Thyroid gland (tissue), 4 donors: ENCODE measurements at regions not wholly inside any gene's neighbourhood (a gene's known extent, or its start where the extent isn't known, plus 50 kb on each side); places are given as distances from the start of the nearest gene placed in this dataset.

Source experiments
- DNase-seq, 2 donors: peaks; one replicate each; pipeline ENCODE4 v3.0.0-alpha.2; 2019
- H3K27ac ChIP-seq, 3 donors: fragments of 200-600 bp; sonication (generic); 1 replicate in 2 of 3; 2 replicates in 1 of 3; pipeline ENCODE4 v1.5.1; 2016 to 2019; ENCODE audit warnings: mild to moderate bottlenecking in 1 of 3, moderate library complexity in 1 of 3
- H3K27me3 ChIP-seq: fragments of 200-600 bp; sonication (generic); one replicate; pipeline ENCODE4 v1.5.1; 2019
- H3K36me3 ChIP-seq, 2 donors: fragments of 200-600 bp; sonication (generic); one replicate each; pipeline ENCODE4 v1.5.1; 2016 to 2019
- H3K4me1 ChIP-seq, 2 donors: fragments of 200-600 bp; sonication (generic); one replicate each; pipeline ENCODE4 v1.5.1; 2017 to 2019
- H3K4me3 ChIP-seq, 3 donors: fragments of 200-600 bp; sonication (generic); replicated peaks in 1 of 3; 1 replicate in 2 of 3; 2 replicates in 1 of 3; pipeline ENCODE4 v1.5.1; 2016; ENCODE audit warnings: mild to moderate bottlenecking in 1 of 3
- H3K9me3 ChIP-seq: fragments of 200-600 bp; sonication (generic); one replicate; pipeline ENCODE4 v1.5.1; 2017
- CTCF ChIP-seq, 6 experiments: fragments of 200-600 bp in 3 of 6; fragments of 450-650 bp in 3 of 6; sonication (generic) in 3 of 6; IDR thresholded peaks; one replicate each; pipeline ENCODE4 v1.5.1; 2016 to 2019; ENCODE audit warnings: antibody characterized with exemption in 6 of 6, mild to moderate bottlenecking in 2 of 6, inconsistent platforms in 1 of 6, moderate library complexity in 1 of 6
- POLR2A ChIP-seq, 2 donors: fragments of 450-650 bp; IDR thresholded peaks; one replicate each; pipeline ENCODE4 v1.6.1; 2017; ENCODE audit warnings: antibody characterized with exemption in 2 of 2, mild to moderate bottlenecking in 2 of 2, moderate library complexity in 1 of 2
- WGBS, 2 donors: methylation state at CpG; one replicate each; pipeline ENCODE4 v1.1.5; 2017; 5-methylcytosine and 5-hydroxymethylcytosine counted together
- intact Hi-C: fragments of 100-400 bp; cut with DNase I; formaldehyde crosslinking; loops from one replicate; pipeline ENCODE4 v1.15.1; 2023

- 91 to 97% methylated on average over 6 of the region's 6 CpGs for WGBS, 2 donors
Measured at GRCh38 chr5:113804943-113805342, 291.4 kb downstream of the YTHDC2 start.

GRCh38 chr5:113806250-113806649, 292.8 kb downstream of the YTHDC2 start:
- peaks cover 13 to 23% of the 10 kb centered on the region in 2 donors for H3K4me1 ChIP-seq
- intact Hi-C loops, result no loop called here
- 40 to 63% methylated on average over 3 of the region's 3 CpGs for WGBS, 2 donors
- TF ChIP-seq POLR2A (IDR thresholded peaks at IDR 0.05), result no peak
- peak in 3 of 6 experiments; percentile 42 to 66 (median 52) for TF ChIP-seq CTCF (IDR thresholded peaks at IDR 0.05)
- H3K27me3 ChIP-seq, result no peaks in the 10 kb centered on the region
- no peak overlapping the region for H3K4me3 ChIP-seq
- no peak for DNase-seq
- H3K9me3 ChIP-seq, result no peaks in the 10 kb centered on the region
- H3K36me3 ChIP-seq, result no peaks in the 10 kb centered on the region
- peak overlapping the region in 1 of 3 donors; percentile 27 for H3K27ac ChIP-seq

More at GRCh38 chr5:113804943-113805342, 291.4 kb downstream of the YTHDC2 start:
- Histone ChIP-seq H3K4me1 (peaks cover 13 to 23% of the 10 kb centered on the region in 2 donors), H3K4me3 (no peak overlapping the region), H3K9me3 (no peaks in the 10 kb centered on the region), H3K36me3 (no peaks in the 10 kb centered on the region), H3K27ac (no peak overlapping the region), H3K27me3 (no peaks in the 10 kb centered on the region)
- no peak for DNase-seq
- TF ChIP-seq POLR2A (IDR thresholded peaks at IDR 0.05) (no peak), CTCF (IDR thresholded peaks at IDR 0.05) (no peak)
- intact Hi-C loops, result no loop called here

- no peak for TF ChIP-seq POLR2A (IDR thresholded peaks at IDR 0.05)
- no peak for TF ChIP-seq CTCF (IDR thresholded peaks at IDR 0.05)
- Histone ChIP-seq H3K4me1 (peaks cover 13 to 23% of the 10 kb centered on the region in 2 donors), H3K36me3 (no peaks in the 10 kb centered on the region), H3K9me3 (no peaks in the 10 kb centered on the region), H3K4me3 (no peak overlapping the region), H3K27ac (peak overlapping the region; percentile 27 to 80 (median 68)), H3K27me3 (no peaks in the 10 kb centered on the region)
- WGBS, 2 donors, result 47 to 50% methylated on average over 3 of the region's 3 CpGs
- DNase-seq, result peak; percentile 32 to 52
- intact Hi-C loops, result no loop called here
Measured at GRCh38 chr5:113806904-113807303, 293.4 kb downstream of the YTHDC2 start.

GRCh38 chr5:113807427-113807991, 294.0 kb downstream of the YTHDC2 start:
- 12 to 20% methylated on average over 7 of the region's 7 CpGs for WGBS, 2 donors
- Histone ChIP-seq H3K27me3 (no peaks in the 10 kb centered on the region), H3K27ac (peak overlapping the region; percentile 27 to 80 (median 68)), H3K9me3 (no peaks in the 10 kb centered on the region), H3K4me1 (peaks cover 13 to 23% of the 10 kb centered on the region in 2 donors), H3K36me3 (no peaks in the 10 kb centered on the region), H3K4me3 (no peak overlapping the region)
- intact Hi-C loops, result no loop called here
- DNase-seq, result peak; percentile 77 to 78
- no peak for TF ChIP-seq CTCF (IDR thresholded peaks at IDR 0.05)
- TF ChIP-seq POLR2A (IDR thresholded peaks at IDR 0.05), result no peak

- 73 to 83% methylated on average over 1 of the region's 1 CpG for WGBS, 2 donors
- Histone ChIP-seq H3K4me1 (peaks cover 13 to 23% of the 10 kb centered on the region in 2 donors), H3K9me3 (no peaks in the 10 kb centered on the region), H3K36me3 (no peaks in the 10 kb centered on the region), H3K27ac (no peak overlapping the region), H3K4me3 (no peak overlapping the region), H3K27me3 (no peaks in the 10 kb centered on the region)
- no peak for DNase-seq
- TF ChIP-seq POLR2A (IDR thresholded peaks at IDR 0.05) (no peak), CTCF (IDR thresholded peaks at IDR 0.05) (no peak)
- intact Hi-C loops, result no loop called here
Measured at GRCh38 chr5:113808956-113809355, 295.5 kb downstream of the YTHDC2 start.
